GM10248 (cell line): ENCODE measurements at regions not wholly inside any gene's neighbourhood (a gene's known extent, or its start where the extent isn't known, plus 50 kb on each side); places are given as distances from the start of the nearest gene placed in this dataset.

Experiments
- CTCF ChIA-PET: fragments of 300-600 bp; sonication (Branson Sonifier 250); formaldehyde crosslinking; extraction: SDS; loops from one replicate; lab custom pipeline; 2021; ENCODE audit warnings: antibody characterized with exemption; lab: Yijun Ruan, JAX
- POLR2A ChIA-PET: fragments of 350-650 bp; sonication (Branson Sonifier 250); formaldehyde crosslinking; extraction: SDS; loops from one replicate; lab custom pipeline; 2020; ENCODE audit warnings: antibody characterized with exemption; lab: Yijun Ruan, JAX
- DNase-seq: peaks from one replicate; pipeline ENCODE4 v3.0.0; 2012; ENCODE audit errors: extremely low spot score
- TF ChIP-seq, protein P1 (sequence below): IDR thresholded peaks from 2 replicates; pipeline ENCODE4 v1.5.1; 2012; ENCODE audit warnings: mild to moderate bottlenecking, low read depth; ENCODE audit errors: extremely low read depth, missing control alignments, control extremely low read depth

DNA sequence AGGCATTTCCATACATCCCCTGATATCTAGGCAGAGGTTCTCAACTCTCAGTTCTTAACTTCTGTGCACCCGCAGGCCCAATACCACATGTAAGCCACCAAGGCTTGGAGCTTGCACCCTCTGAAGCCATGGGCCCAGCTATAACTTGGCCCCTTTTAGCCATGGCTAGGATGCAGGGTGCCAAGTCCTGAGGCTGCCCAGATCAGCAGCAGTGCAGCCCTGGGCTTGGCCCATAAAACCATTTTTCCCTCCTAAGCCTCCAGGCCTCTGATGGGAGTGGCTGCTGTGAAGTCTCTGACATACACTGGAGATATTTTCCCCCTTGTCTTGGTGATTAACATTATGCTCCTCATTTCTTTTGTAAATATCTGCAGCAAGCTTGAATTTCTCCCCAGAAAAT, 110.3 kb upstream of the CNTN1 start:
- TF ChIP-seq, protein P1, sequence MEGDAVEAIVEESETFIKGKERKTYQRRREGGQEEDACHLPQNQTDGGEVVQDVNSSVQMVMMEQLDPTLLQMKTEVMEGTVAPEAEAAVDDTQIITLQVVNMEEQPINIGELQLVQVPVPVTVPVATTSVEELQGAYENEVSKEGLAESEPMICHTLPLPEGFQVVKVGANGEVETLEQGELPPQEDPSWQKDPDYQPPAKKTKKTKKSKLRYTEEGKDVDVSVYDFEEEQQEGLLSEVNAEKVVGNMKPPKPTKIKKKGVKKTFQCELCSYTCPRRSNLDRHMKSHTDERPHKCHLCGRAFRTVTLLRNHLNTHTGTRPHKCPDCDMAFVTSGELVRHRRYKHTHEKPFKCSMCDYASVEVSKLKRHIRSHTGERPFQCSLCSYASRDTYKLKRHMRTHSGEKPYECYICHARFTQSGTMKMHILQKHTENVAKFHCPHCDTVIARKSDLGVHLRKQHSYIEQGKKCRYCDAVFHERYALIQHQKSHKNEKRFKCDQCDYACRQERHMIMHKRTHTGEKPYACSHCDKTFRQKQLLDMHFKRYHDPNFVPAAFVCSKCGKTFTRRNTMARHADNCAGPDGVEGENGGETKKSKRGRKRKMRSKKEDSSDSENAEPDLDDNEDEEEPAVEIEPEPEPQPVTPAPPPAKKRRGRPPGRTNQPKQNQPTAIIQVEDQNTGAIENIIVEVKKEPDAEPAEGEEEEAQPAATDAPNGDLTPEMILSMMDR = no peak
- no peak for DNase-seq
- ChIA-PET CTCF (interaction anchor here (1.2 to 2.0 kb wide), 2 partner anchors 10 to 17 kb away, joined by 3 to 5 read pairs; no protein-coding TSS in a partner anchor), POLR2A (no interaction called here)

DNA sequence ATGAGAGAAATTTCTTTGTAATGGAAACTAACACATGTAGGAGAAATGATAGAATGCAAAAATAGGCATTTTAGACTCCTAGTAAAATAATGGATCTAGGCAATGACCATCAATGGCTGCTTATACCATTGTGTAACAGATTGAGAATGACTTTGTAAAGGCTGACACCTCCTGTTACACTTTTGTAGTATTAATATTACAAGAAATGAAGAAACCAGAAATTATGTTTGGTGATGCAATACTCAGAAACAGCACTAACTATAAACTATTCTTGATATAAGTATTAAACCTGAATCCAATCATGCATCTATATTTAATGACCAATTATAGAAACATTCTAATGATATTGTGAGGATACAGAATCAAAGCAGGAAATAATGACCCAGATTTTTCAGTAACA, 108.5 kb upstream of the CNTN1 start:
- CTCF ChIA-PET = no interaction called here
- no peak for DNase-seq
- TF ChIP-seq, protein P1 = no peak
- POLR2A ChIA-PET = no interaction called here

DNA sequence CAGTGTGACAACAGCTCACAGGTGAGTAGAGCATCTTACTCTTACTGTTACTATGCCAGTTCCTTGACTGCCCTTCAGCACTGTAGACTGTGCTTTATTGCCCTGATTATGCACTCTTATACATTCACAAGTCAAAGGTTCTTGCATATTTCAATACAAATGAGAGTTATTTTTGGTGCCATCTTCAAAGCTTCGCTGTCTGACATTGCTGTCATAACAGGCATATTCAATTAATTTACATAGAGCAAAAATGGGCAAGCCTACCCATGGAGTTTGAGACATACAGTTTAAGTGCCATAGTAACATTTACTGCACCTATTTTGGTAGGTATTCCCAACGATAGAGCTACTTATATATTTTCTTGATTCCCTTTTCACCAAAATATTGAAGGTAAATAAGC, 107.5 kb upstream of the CNTN1 start:
- POLR2A ChIA-PET = no interaction called here
- no peak for DNase-seq
- TF ChIP-seq, protein P1 = no peak
- CTCF ChIA-PET = interaction anchor here (1.0 kb wide), 1 partner anchor 11 kb away, joined by 3 read pairs; no protein-coding TSS in a partner anchor

- POLR2A ChIA-PET = no interaction called here
- TF ChIP-seq, protein P1 = no peak
- no peak for DNase-seq
- CTCF ChIA-PET = interaction anchor here (0.7 kb wide), 1 partner anchor 19 kb away, joined by 3 read pairs; no protein-coding TSS in a partner anchor
Observed at GRCh38 chr12:40586823-40587222, 105.4 kb upstream of the CNTN1 start.

- ChIA-PET CTCF (no interaction called here), POLR2A (no interaction called here)
- TF ChIP-seq, protein P1 = no peak
Observed at GRCh38 chr12:40587421-40587820, 104.8 kb upstream of the CNTN1 start.

GRCh38 chr12:40587970-40588369, 104.3 kb upstream of the CNTN1 start:
- TF ChIP-seq, protein P1 = no peak
- ChIA-PET POLR2A (no interaction called here), CTCF (no interaction called here)
- DNase-seq = no peak

More at GRCh38 chr12:40587421-40587820, 104.8 kb upstream of the CNTN1 start:
- DNase-seq = no peak
